ENCODE measurements at regions not wholly inside any gene's neighbourhood (a gene's known extent, or its start where the extent isn't known, plus 50 kb on each side); places are given as distances from the start of the nearest gene placed in this dataset.

- DNase-seq = no peak
These were observed 60.3 kb upstream of the CFAP46 start for GRCh38 chr10:133002685-133003084.

DNA sequence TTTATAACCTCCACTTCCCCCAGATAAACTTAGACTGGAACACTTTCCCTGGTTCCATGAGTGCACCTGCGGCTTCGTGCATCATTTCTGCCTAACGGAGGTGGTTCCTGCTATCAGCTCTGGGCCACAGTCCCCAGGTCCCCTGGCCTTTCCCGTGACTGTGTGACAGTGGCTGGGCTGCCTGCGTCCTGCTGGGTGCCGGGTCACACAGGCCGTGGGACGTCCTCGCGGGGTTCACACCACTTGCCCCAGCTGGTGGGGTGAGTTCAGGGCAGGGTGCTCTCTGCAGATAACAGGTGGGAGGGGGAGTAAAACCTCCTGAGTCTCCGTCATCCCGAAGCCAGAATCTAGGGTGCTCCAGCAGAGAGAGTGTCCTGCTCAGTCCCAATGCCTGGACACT lies 58.7 kb upstream of the CFAP46 start:
- no peak for DNase-seq

DNA sequence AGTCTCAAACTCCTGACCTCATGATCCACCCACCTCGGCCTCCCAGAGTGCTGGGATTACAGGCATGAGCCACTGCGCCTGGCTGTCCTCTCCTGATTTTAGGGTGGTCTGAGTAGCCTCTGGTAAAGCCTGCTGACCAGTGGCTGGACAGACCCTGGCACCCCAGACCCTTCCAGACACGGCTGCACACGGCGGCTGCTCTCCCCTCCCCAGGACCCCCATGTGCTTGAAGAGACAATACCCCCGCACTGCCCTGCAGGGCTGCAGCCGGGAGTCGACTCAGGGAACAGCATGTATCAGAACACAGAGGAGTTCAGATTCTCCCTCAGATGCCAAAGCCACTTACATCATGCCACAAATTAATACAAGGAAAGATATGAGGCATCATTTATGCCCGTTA lies 58.3 kb upstream of the CFAP46 start:
- DNase-seq = no peak

GRCh38 chr10:132997517-132998265 lies 55.3 kb upstream of the CFAP46 start:
- DNase-seq = no peak

- no peak for DNase-seq
These were observed 54.4 kb upstream of the CFAP46 start for GRCh38 chr10:132996603-132997343.

GRCh38 chr10:132995909-132996602 lies 53.7 kb upstream of the CFAP46 start:
- no peak for DNase-seq

DNA sequence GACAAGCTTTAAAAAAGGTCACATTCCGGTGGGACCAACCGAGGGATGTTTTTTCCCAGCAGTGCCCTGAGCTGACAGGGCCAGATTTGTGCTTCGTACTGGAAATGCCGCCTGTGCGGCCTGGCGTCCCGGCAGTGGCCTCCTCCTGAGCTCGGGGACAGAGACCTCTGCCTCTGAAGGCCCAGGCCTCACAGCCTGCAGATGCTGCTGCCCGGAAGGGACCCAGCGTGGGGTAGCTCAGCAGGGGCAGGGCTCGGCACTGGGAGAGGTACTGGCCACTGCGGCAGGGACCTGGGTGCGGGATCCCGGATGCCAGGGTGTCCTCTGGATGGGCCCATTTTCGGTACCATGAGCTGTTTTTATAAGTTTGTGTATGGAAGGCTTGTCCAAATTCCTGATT lies 52.4 kb upstream of the CFAP46 start:
- DNase-seq = no peak

DNA sequence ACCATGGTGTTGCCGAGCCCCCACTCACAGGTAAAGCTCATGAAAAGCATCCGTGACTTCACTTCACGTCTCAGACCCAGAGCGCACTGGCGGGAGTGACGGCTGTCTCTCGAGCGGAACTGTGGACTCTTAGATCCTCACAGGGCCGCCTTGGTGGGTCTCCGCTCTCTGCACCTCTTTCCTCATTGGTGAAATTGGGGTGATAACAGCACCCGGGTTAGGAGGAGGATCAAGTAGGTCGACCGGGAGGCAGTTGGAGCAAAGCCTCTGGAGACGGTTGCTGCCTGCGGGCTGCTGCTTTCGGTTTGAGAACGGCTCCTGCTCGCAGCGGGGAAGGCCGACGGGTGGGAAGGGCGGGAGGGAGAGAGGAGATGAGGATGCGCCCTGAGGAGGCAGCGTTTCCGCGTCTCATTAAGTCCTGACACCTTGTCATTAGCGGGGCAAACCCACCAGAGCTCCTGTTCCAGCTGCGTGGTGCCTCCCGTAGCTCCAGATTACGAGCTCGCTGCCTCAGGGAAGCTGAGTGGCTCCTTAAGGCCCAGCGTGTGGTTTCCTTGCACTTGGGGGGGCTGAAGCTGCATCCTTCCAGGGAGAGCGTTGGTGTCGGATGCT lies 51.9 kb upstream of the CFAP46 start:
- no peak for DNase-seq

DNA sequence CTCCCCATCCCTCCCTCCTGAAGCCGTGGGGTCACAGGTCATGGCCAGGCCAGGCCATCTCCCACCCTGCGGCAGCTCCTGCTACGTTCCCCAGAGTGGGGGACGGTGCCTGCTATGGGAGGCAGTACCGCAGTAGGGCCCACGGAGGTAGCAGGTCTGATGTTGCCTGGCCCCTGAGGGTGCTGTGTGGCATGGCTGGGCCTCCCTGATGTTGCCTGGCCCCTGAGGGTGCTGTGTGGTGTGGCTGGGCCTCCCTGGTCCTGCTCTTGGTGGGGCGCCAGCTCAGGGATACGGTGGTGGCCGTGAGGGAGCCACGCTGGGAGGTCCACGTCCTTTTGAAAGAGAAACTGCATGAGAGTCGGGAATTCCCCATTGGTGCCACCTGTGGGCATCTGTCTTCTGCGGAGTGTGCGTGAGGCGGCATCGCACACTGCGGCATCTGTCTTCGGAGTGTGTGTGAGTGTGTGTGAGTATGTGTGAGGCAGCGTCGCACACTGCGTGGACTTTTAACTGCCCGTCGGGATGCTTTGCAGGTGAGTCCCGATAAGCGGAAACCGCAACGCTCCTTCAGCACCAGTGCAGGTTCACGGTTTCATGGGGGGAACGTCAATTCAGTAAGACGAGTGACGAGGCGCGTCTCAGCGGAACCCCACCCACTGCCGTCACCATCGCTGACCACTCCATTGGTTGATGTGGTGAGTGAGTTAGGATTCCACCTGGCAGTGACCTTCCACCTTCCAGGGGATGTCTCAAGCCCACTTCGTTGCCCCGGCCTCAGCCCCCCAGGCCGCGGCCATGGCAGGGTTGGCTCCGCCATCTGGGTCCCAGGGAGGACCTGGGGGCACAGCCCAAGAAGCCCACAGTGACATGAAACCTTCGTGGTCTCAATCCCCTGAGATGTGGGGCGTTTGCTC lies 51.2 kb upstream of the CFAP46 start:
- DNase-seq = no peak

- DNase-seq = no peak
These were observed 50.3 kb upstream of the CFAP46 start for GRCh38 chr10:132992433-132993215.

Measured in right forelimb (tissue), 1 donor.